GM21717 (cell line): ENCODE measurements at regions not wholly inside any gene's neighbourhood (a gene's known extent, or its start where the extent isn't known, plus 50 kb on each side); places are given as distances from the start of the nearest gene placed in this dataset.

Source experiments
- ATAC-seq: cut with Tn5 transposase; IDR thresholded peaks from one replicate; pipeline ENCODE4 v1.9.1; 2021; ENCODE audit warnings: mild to moderate bottlenecking, moderate library complexity; ENCODE audit not compliant: unreplicated experiment

GRCh38 chr5:125756456-125756855, 666.8 kb upstream of the GRAMD2B start:
- ATAC-seq = no peak

DNA sequence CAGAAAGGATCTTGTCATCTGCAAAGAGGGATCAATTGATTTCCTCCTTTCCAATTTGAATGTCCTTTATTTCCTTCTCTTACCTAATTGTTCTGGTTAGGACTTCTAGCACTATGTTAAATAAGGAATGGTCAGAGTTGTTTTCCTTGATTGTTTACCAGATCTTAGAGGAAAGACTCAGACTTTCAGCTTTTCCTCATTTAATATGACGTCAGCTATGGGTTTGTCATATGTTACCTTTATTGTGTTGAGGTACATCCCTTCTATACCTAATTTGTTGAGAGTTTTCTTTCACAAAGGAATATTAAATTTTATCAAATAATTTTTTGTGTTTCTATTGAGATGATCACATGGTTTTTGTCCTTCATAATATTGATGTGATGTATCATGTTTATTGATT, 656.5 kb upstream of the GRAMD2B start:
- no peak for ATAC-seq

DNA sequence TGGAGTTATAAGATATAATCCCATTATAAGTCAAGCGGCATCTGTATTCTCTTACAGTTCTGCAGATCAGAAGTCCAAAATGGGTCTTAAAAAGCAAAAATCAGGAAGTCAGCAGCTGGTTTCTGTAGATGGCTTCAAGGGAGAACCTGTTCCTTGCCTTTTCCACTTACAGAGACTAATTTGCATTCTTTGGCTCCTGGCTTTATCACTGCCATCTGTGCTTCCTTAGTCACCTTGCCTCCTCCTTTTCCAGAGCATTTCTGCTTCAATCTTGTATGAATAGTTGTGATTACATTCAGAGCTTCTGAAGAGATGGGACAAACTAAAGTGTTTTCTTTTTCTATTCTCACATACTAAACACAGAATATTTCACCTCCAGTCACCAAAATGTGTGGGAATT, 647.3 kb upstream of the GRAMD2B start:
- ATAC-seq = no peak

DNA sequence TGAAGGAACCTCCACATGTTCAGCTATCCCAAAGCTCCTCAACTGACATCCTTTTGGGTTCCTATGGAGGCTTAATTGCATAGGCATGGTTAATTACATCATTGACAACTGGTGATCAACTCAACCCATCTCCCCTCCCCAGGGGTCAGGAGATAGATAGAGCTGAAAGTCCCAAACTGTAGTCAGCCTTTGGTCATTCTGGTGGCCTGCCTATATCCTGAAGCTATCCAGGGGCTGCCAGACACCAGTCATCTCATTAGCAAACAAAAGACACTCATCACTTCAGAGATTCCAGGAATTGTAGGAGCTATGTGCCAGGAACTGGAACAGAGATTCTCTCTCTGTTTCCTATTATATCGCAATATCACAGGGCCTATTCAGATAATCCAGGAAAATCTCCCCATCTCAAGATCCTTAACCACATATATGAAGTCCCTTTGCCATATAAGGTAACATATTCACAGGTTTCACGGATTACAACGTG, 646.5 kb upstream of the GRAMD2B start:
- no peak for ATAC-seq

DNA sequence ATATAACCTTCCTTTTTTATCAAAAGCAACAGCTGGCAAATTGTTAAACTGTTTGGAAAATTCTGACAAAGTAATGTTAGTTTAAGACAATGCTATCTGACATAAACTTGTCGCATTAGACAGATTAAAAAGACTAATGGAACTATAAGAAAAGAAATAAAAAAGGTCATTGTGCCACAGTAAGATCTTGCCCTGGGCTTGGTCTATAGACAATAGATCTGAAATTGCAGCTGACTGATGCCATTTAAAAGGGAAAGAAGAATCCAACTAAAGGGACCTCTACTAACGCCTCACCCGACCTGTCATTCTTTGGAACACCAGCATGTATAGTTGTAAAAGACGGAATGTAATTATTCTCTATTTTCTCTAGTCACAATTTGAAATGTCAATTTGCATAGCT, 644.4 kb upstream of the GRAMD2B start:
- no peak for ATAC-seq

DNA sequence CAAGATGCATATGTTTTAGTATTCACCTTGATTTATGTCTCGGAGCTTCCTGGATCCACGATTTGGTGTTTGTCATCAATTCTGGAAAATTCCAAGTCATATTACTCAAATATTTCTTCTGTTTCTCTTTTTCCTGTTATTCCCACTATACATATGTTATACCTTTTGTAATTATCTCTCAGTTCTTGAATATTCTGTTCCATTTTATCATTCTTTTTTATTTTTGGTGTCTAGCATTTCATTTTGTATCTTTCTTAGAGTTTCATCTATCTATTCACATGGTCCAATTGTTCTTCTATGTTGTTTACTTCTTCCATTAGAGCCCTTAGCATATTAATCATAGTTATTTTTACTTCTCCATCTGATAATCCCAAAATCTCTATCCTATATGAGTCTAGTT, 637.8 kb upstream of the GRAMD2B start:
- no peak for ATAC-seq

DNA sequence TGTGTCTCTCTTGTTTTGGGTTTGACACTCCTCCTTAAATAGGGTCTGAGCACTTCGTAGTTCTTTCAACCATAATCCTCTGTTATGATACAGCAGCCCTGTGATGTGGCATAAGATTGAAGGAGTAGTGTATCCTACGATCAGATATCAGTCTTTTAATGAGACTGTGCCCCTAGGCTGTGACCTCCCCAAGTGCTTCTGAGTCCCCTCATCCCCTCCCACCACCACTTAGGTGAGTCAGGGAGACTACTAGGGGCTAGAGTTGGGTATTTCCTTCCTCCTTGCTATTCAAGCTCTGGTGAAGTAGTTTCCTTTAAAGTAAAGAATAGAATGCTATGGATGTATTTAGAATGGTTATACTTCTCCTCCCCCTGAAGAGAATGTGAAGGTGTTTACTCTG, 637.2 kb upstream of the GRAMD2B start:
- no peak for ATAC-seq

DNA sequence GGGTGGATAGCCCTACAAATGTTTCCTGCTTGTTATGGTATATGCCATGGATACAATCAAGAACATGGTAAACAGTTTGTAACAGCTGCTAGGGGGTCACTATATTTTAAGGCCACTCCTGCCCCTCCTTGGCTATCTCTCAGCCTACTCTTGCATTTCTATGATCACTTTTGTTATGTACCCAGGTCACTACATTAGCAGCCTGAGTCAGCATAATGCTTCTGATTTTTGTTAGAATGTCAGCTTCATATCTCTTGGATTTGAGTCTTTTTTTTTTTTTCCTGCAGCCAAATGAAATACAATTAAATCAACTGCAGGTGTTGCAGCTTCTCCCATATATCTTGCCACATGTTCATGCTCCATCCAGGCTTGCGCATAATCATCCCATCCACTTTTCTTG, 629.7 kb upstream of the GRAMD2B start:
- ATAC-seq = no peak

DNA sequence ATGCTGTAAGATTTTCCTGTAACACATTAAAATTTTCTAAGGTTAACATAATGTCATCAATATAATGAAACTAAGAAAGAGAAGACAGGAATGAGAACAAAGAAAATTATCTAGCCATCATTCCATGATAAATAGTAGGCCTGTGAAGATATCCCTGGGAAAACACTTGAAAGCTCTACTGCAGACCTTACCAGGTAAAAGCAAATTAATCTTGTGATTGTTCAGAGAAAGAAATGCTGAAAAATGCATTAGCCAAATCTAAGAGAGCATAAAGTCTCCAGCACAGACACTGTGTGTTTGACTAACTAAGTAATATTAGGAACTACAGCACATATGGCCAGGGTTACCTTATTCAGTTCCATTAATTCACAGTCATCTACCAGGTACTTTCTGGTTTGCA, 628.3 kb upstream of the GRAMD2B start:
- ATAC-seq = no peak

DNA sequence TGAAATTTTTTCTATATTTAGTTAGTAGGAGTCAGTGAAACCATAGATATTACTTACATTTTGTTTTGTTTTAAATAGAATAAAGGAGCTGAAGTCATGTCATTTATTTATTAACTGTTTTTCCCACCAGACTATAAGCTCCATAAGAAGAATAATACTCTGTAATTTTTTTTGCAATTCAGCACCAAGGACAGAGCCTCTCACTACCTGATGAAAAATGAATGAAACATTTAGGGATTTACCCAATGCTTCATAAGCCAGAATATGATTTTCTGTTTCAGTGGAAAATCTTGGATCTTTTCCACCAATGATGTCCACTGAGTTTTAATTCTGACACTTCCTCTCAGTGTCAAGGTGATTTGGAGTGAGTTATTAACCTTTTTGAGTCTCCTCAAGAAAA, 624.9 kb upstream of the GRAMD2B start:
- ATAC-seq = no peak

DNA sequence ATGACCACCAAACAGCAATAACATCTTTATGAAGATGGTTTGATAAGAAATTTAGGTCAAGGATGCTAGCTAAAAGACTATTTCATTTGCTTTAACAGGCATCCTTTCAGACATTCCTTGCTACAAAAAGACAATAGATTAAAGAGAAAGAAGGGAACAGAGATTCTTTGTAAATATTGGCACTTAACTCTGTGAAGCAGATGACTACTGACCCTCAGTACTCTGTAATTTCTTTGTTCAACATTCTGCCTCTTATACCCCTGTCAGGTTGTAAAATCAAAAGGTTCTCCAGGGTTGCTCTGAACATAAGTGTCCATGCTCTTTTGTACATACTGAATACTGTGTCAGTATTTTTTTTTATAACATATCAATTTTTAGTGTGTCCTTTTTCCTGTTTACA, 610.6 kb upstream of the GRAMD2B start:
- no peak for ATAC-seq

- no peak for ATAC-seq
Measured at GRCh38 chr5:125813221-125813974, 609.8 kb upstream of the GRAMD2B start.

DNA sequence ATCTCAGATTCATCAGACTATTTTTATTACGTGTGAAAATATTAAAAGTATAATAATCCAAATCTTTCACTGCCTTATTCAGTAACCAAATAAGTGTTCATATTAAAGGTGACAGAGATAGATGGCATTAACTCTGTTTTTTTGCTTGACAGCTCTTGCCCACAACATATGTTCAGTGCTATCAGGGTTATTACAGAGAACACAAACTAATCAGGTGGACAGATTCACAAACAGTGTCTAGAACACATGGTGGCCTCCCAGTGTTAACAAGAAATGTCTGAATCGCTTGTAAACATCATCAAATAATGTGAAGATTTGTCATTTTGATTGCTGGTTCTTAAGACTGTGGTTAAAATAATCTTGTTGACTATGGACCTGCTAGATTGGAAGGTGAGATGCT, 609.1 kb upstream of the GRAMD2B start:
- no peak for ATAC-seq

GRCh38 chr5:125823572-125823971, 599.6 kb upstream of the GRAMD2B start:
- no peak for ATAC-seq

GRCh38 chr5:125826214-125826613, 597.0 kb upstream of the GRAMD2B start:
- no peak for ATAC-seq

DNA sequence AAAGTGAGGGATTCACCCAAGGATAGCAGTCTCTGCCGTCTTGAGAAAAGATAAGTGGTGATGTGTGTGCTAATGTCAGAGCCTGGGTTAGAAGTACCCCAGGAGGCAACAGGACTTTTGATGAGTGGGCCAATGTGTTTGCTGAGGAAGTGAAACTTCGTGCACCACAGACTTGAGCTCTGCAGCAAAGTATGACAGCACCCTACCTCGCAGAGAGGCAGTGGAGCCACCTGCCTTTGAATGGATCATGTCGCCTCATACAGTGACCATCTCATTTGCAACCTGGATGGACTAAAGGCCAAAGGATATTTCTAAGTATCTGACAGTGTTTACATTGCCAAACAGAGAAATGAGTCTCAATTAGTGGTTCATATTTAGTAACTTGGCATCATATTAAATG, 593.9 kb upstream of the GRAMD2B start:
- peak; percentile 98 for ATAC-seq

DNA sequence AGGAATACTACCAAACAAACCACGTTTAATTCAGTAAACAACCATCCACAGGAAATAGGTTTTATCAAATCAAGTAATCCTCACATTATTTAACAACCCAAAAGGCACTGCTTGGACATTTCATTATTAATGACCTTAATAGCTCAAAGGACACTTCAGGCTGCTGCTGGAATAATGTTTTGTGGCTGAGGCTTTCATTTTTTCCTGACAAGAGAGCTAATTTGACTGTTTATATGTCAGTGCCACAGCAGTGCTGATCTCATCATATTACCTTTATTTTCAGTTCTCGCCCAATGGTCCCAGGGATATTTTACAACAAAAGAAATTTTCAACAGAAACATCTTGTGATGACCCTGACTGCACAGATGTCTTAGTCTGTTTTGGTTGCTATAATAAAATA, 589.8 kb upstream of the GRAMD2B start:
- ATAC-seq = no peak

GRCh38 chr5:125834438-125835115, 588.6 kb upstream of the GRAMD2B start:
- ATAC-seq = no peak

DNA sequence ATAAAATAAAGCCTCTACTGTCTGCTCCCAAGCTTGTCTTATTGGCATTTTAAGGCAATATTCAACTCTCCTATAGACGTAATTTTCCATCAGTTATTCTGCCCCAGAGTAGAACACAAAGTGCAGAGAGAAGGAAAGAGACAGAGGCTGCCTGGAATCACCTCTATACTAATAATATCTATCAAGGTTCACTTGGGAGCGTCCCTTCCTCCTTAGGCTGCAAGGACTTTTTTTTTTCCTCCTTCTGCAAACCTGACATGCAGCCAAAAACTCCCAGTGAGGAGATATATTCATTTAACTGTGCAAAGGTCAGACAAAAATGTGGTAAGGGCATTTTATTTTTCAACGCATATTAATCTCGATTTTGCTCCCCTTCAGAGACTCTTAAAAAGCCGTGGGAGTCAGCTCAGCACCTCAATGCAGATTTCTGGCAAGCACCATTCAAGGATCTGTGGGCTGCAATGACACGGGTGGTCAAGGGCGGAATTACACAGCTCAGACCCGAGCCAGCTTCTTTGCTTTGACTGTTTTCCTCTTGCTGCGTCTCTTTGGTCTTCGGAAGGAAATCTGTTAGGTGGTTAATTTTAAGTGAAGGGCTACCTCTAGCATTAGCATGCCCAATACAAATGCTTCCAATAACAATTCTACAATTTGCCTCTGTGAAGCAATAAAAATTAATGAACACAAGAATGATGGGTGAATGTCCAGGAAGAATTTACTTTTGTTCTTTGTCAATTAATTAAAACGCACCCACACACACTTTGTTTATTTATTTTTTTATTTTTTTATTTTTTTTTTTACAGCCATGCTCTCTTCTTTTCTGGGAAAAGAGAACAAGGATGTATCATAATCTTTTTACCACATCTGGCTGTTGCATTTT, 587.7 kb upstream of the GRAMD2B start:
- ATAC-seq = peak; percentile 76

DNA sequence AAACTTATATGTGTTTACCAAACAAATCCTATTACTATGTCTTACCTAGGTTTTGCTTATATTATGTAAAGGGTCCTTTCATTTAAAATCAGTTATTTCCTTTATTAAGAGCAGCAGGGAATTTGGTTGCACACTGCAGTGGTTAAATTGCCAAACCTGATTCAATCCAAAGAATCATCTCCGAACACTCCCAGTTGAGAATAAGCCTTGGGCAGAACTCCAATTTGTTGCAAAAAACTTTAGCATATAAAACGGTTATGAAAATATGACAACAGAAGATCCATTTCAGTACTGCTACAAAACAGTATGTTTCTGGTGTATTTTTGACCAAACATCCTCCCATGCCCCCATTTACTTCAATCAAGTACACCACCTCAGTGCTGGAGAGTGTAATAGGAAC, 587.0 kb upstream of the GRAMD2B start:
- no peak for ATAC-seq

- ATAC-seq = no peak
Measured at GRCh38 chr5:125837866-125838265, 585.3 kb upstream of the GRAMD2B start.

- no peak for ATAC-seq
Measured at GRCh38 chr5:125847561-125847960, 575.6 kb upstream of the GRAMD2B start.
